HEK293 (cell line): ENCODE measurements at regions not wholly inside any gene's neighbourhood (a gene's known extent, or its start where the extent isn't known, plus 50 kb on each side); places are given as distances from the start of the nearest gene placed in this dataset.

ENCODE experiments used
- REST ChIP-seq: fragments of 450-650 bp; formaldehyde crosslinking; IDR thresholded peaks from 2 replicates; pipeline ENCODE4 v1.5.1; 2016; ENCODE audit warnings: missing biosample characterization, missing genetic modification characterization
- ZNF501 ChIP-seq: fragments of 450-650 bp; formaldehyde crosslinking; IDR thresholded peaks from 2 replicates; pipeline ENCODE4 v1.5.1; 2016; ENCODE audit warnings: missing biosample characterization, missing genetic modification characterization
- ZNF785 ChIP-seq: fragments of 450-650 bp; formaldehyde crosslinking; IDR thresholded peaks from 2 replicates; pipeline ENCODE4 v1.5.1; 2016; ENCODE audit warnings: missing biosample characterization, missing genetic modification characterization

- TF ChIP-seq ZNF501 (tag by site-specific recombination) (no peak), REST (tag by site-specific recombination) (no peak), ZNF785 (no peak)
These were observed 74.9 kb downstream of the CLDN34 start for GRCh38 chrX:10042055-10042454.
